OCI-LY1 (cell line): ENCODE measurements at regions not wholly inside any gene's neighbourhood (a gene's known extent, or its start where the extent isn't known, plus 50 kb on each side); places are given as distances from the start of the nearest gene placed in this dataset.

Source experiments
- H2AFZ ChIP-seq: fragments of 200-600 bp; sonication (generic), shearing (Covaris generic); 2 replicates; pipeline ENCODE4 v1.6.0; 2014; ENCODE audit warnings: antibody characterized with exemption, mild to moderate bottlenecking, low read length
- H3F3A ChIP-seq: fragments of 200-600 bp; sonication (generic), shearing (Covaris generic); 2 replicates; pipeline ENCODE4 v1.6.0; 2014; ENCODE audit warnings: mild to moderate bottlenecking, antibody characterized with exemption, low read length, moderate library complexity; ENCODE audit not compliant: insufficient read depth
- H3K27ac ChIP-seq: fragments of 200-600 bp; sonication (generic); 2 replicates; pipeline ENCODE4 v1.5.1; 2014; ENCODE audit warnings: low read length, mixed run types, mild to moderate bottlenecking, low read depth; ENCODE audit not compliant: poor library complexity, severe bottlenecking
- H3K27me3 ChIP-seq: fragments of 200-600 bp; sonication (generic); 2 replicates; pipeline ENCODE4 v1.6.0; 2014; ENCODE audit warnings: antibody characterized with exemption, mild to moderate bottlenecking, low read length, moderate library complexity; ENCODE audit not compliant: insufficient read depth
- H3K36me3 ChIP-seq: fragments of 200-600 bp; sonication (generic); 2 replicates; pipeline ENCODE4 v1.6.1; 2014; ENCODE audit warnings: mild to moderate bottlenecking, antibody characterized with exemption, low read length, moderate library complexity, mixed read lengths; ENCODE audit not compliant: insufficient read depth
- H3K4me1 ChIP-seq: fragments of 200-600 bp; sonication (generic); 2 replicates; pipeline ENCODE4 v1.5.1; 2014; ENCODE audit warnings: mild to moderate bottlenecking, low read length, moderate library complexity; ENCODE audit not compliant: insufficient read depth, severe bottlenecking
- H3K4me2 ChIP-seq: fragments of 200-600 bp; sonication (generic), shearing (Covaris generic); 2 replicates; pipeline ENCODE4 v1.6.1; 2014; ENCODE audit warnings: low read length
- H3K4me3 ChIP-seq: fragments of 200-600 bp; sonication (generic); 2 replicates; pipeline ENCODE4 v1.5.1; 2014; ENCODE audit warnings: low read length, low read depth, mild to moderate bottlenecking, mixed read lengths; ENCODE audit not compliant: poor library complexity, severe bottlenecking
- H3K79me2 ChIP-seq: fragments of 200-600 bp; shearing (Covaris generic); 2 replicates; pipeline ENCODE4 v1.6.1; 2016; ENCODE audit warnings: mixed run types, low read length, mixed read lengths; ENCODE audit not compliant: insufficient read depth
- H3K9ac ChIP-seq: fragments of 200-600 bp; sonication (generic), shearing (Covaris generic); 2 replicates; pipeline ENCODE4 v1.6.1; 2014; ENCODE audit warnings: mild to moderate bottlenecking, low read length, mixed read lengths
- H3K9me2 ChIP-seq: fragments of 200-600 bp; sonication (generic), shearing (Covaris generic); 2 replicates; pipeline ENCODE4 v1.6.1; 2014; ENCODE audit warnings: low read depth, mild to moderate bottlenecking, low read length, mixed read lengths
- H3K9me3 ChIP-seq: fragments of 200-600 bp; shearing (Covaris generic); 2 replicates; pipeline ENCODE4 v1.6.1; 2014; ENCODE audit warnings: low read length, mixed read lengths
- H4K20me1 ChIP-seq: fragments of 200-600 bp; sonication (generic), shearing (Covaris generic); 2 replicates; pipeline ENCODE4 v1.6.0; 2016; ENCODE audit warnings: mild to moderate bottlenecking, low read length; ENCODE audit not compliant: insufficient read depth
- EZH2 ChIP-seq: fragments of 200-600 bp; sonication (generic), shearing (Covaris generic); IDR thresholded peaks from 2 replicates; pipeline ENCODE4 v1.8.0; 2017; ENCODE audit warnings: borderline replicate concordance, mixed run types, mild to moderate bottlenecking, antibody characterized with exemption, low read length, moderate library complexity, mixed read lengths
- TF ChIP-seq, protein P1 (sequence below): fragments of 200-600 bp; sonication (generic), shearing (Covaris generic); IDR thresholded peaks from 2 replicates; pipeline ENCODE4 v1.5.1; 2017; ENCODE audit warnings: mild to moderate bottlenecking, antibody characterized with exemption, low read length, moderate library complexity, mixed read lengths

DNA sequence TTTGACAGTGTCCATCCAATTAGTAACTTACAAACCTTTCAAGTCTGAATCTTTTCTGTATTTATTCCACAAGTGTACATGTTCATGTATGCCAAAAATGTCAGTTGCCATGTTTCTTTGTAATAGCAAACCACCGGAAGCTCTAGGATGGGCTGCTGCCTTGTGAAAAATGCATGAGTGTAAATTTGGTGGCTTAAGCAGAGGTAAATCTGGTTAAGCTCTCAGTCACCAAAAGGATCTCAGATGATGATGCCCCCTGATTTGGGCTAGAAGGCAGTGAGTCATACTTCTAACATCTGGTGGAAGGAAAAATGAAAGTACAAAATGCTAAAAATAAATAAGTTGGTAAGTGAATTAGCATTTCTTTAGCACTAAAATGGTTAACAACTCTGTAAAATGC, 567.5 kb downstream of the ELAVL2 start:
- Histone ChIP-seq H3K79me2 (no peaks in the 10 kb centered on the region), H3K4me3 (no peak overlapping the region), H4K20me1 (no peaks in the 10 kb centered on the region), H3K9me2 (no peaks in the 10 kb centered on the region), H3F3A (no peaks in the 10 kb centered on the region), H3K9ac (no peak overlapping the region), H3K36me3 (no peaks in the 10 kb centered on the region), H3K4me1 (no peaks in the 10 kb centered on the region), H3K9me3 (no peaks in the 10 kb centered on the region), H3K4me2 (no peak overlapping the region), H3K27me3 (no peaks in the 10 kb centered on the region), H2AFZ (no peak overlapping the region), H3K27ac (no peak overlapping the region)
- TF ChIP-seq, protein P1, sequence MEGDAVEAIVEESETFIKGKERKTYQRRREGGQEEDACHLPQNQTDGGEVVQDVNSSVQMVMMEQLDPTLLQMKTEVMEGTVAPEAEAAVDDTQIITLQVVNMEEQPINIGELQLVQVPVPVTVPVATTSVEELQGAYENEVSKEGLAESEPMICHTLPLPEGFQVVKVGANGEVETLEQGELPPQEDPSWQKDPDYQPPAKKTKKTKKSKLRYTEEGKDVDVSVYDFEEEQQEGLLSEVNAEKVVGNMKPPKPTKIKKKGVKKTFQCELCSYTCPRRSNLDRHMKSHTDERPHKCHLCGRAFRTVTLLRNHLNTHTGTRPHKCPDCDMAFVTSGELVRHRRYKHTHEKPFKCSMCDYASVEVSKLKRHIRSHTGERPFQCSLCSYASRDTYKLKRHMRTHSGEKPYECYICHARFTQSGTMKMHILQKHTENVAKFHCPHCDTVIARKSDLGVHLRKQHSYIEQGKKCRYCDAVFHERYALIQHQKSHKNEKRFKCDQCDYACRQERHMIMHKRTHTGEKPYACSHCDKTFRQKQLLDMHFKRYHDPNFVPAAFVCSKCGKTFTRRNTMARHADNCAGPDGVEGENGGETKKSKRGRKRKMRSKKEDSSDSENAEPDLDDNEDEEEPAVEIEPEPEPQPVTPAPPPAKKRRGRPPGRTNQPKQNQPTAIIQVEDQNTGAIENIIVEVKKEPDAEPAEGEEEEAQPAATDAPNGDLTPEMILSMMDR, result no peak
- TF ChIP-seq EZH2, result no peak

DNA sequence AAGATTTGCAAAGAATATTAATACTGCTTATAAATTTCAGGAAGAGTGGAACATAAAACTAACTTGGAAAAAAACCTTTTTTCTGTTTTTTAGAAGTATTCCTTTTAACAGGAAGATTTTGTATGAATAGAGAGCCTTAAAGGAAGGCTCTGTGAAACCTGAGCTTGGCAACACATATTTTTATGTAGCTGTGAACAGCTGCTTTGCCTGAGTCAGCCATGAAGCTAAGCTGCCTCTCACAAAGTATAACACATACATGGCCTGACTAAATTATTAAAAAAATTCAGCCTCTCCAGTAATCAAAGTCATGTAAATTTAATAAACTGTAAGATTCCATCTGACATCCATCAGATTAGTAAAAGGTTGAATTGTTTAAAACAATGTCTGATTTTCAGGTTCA, 547.5 kb downstream of the ELAVL2 start:
- H3K9ac ChIP-seq, result no peak overlapping the region
- no peaks in the 10 kb centered on the region for H3K27me3 ChIP-seq
- H3K9me2 ChIP-seq, result no peaks in the 10 kb centered on the region
- no peaks in the 10 kb centered on the region for H3K79me2 ChIP-seq
- no peaks in the 10 kb centered on the region for H3K4me1 ChIP-seq
- no peak overlapping the region for H3K27ac ChIP-seq
- no peaks in the 10 kb centered on the region for H3K9me3 ChIP-seq
- H3K36me3 ChIP-seq, result no peaks in the 10 kb centered on the region
- no peak overlapping the region for H3K4me2 ChIP-seq
- no peaks in the 10 kb centered on the region for H3F3A ChIP-seq
- TF ChIP-seq, protein P1, result no peak
- no peak for TF ChIP-seq EZH2
- no peak overlapping the region for H3K4me3 ChIP-seq
- no peaks in the 10 kb centered on the region for H4K20me1 ChIP-seq
- no peak overlapping the region for H2AFZ ChIP-seq

DNA sequence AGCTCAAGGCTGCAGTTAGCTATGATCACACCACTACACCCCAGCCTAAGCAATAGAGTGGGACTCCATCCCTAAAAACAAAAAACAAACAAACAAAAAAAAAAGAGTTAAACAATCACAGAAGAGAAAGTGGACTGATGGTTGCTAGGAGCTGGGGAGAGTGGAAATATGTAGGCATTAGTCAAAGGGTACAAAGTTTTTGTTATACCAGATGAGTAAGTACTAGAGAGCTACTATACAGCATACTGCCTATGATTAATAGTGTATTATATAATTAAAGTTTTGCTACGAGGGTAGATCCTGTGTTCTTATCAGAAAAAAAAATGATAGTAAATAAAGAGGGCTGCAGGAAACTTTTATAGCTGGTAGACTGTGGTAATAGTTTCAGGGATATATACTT, 538.6 kb downstream of the ELAVL2 start:
- Histone ChIP-seq H3K4me2 (no peak overlapping the region), H3F3A (no peaks in the 10 kb centered on the region), H3K27ac (no peak overlapping the region), H3K9ac (no peak overlapping the region), H3K79me2 (no peaks in the 10 kb centered on the region), H3K9me2 (no peaks in the 10 kb centered on the region), H2AFZ (no peak overlapping the region), H3K36me3 (no peaks in the 10 kb centered on the region), H3K27me3 (no peaks in the 10 kb centered on the region), H3K4me1 (no peaks in the 10 kb centered on the region), H3K4me3 (no peak overlapping the region), H4K20me1 (no peaks in the 10 kb centered on the region), H3K9me3 (no peaks in the 10 kb centered on the region)
- no peak for TF ChIP-seq EZH2
- TF ChIP-seq, protein P1, result no peak
